ENCODE measurements at regions not wholly inside any gene's neighbourhood (a gene's known extent, or its start where the extent isn't known, plus 50 kb on each side); places are given as distances from the start of the nearest gene placed in this dataset.
"Not testable (repeated sequence)": the region's sequence is repeated elsewhere in the genome, so short reads cannot be mapped to it uniquely, and the experiment has no call there.

GRCh38 chr3:155995525-155996370 is 124.6 kb upstream of the KCNAB1 start:
- peak; percentile 41 for DNase-seq

DNA sequence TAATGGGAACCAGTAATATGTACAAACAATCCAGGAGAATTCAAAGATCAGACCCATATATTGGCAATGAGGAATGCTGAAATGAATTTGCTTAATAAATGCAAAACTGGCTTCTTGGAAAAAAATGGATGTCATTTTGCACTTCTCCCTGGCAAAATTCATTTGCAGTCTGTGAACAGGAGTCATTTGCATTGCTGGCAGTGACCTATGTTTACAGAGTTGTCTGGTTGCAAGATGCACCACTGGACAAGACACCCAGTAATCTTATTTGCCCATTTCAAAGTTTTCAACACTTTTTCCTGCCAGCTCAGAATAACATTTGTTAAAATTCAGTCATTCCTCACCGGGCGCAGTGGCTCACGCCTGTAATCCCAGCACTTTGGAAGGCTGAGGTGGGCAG is 123.5 kb upstream of the KCNAB1 start:
- no peak for DNase-seq

DNA sequence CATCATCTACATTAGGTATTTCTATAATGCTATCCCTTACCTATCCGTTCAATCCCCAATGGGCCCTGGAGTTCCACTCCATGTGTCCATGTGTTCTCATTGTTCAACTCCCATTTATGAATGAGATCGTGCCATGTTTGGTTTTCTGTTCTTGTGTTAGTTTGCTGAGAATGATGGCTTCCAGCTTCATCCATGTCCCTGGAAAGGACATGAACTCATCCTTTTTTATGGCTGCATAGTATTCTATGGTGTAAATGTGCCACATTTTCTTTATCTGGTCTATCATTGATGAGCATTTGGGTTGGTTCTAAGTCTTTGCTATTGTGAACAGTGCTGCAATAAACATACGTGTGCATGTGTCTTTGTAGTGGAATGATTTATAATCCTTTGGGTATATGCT is 122.2 kb upstream of the KCNAB1 start:
- not testable (repeated sequence) for DNase-seq

DNA sequence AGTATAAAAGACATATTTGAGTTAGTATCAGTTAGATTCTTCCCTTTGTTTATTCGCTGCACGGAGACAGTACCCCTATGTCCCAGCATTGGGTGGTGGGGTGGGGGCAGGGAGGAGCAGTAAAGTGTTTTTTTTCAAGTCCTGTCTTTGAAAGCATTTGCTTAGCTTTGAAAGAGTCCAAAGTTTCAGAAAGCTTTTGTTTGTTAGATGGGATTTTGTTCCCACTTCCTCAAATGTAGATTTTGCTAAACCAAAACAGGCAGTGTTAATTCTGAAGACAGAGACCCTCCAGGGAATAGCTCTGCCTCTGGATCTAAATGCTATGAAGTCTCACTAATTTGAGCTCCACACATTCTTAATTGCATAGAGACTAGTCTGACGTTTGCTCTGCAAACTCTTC is 114.6 kb upstream of the KCNAB1 start:
- DNase-seq: no peak

DNA sequence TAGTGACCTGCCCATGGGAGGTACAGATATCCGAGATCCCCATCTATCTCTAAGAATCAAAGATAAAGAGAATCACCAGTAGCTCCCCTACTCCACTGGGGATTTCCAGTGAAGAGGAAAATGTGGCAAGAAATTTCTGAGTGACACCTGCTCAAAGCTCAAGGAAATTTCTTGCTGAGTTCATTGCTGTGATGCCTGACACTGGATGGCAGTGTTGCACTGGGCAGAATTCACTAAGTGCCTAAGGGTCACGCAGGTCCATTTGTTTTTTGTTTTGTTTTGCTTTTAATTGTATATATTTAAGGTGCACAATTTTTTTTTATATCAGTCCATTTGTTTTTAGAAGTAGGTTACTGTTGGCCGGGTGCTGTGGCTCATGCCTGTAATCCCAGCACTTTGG is 109.5 kb upstream of the KCNAB1 start:
- no peak for DNase-seq

DNA sequence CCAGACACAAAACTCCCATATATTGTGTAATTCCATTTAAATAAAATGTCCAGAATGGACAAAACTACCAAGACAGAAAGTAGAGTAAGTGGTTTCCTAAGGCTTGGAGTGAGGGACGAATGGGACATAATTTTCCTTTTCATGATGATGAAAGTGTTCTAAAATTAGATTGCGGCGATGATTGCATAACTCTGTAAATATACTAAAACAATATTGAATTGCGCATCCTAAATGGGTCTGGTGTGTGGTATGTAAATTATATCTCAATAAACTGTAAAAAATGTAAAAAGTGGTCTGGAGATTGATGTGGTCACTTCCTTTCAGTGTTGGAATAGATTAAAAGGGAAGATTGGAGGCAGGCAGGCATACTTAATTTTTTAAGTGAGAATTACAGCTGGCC is 105.9 kb upstream of the KCNAB1 start:
- DNase-seq: no peak

GRCh38 chr3:156016902-156017301 is 103.5 kb upstream of the KCNAB1 start:
- no peak for DNase-seq

DNA sequence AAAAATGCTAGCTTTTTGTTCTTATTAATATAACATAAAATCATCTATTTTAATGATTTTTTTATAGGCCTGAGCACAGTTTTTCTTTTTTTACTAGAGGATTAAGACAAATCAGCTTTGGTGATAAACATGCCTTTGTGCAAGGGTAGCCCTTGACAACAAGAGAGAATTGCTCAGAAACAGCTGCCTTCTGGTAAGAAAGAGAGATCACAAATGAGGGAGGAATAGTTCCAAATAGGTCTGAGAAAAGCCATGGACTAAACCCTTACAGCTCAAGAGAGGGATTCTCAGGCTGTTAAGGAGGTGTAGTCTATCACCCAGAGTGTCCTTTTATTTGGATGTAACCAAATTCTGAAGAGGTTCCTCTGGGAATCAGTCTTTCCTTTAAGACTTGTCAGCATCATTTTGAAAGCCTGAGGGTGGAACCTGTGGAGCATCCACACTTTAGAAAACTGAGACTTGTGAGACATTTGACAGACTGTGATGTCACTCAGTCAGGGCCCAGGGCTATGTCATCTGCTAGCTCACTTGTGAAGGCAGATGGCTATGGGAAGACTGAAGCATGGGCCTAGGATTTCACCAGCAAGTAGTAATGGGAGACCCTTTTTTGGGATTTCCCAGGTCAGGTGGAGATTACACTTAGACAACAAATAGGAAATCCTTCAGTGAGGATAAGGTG is 102.9 kb upstream of the KCNAB1 start:
- no peak for DNase-seq

DNA sequence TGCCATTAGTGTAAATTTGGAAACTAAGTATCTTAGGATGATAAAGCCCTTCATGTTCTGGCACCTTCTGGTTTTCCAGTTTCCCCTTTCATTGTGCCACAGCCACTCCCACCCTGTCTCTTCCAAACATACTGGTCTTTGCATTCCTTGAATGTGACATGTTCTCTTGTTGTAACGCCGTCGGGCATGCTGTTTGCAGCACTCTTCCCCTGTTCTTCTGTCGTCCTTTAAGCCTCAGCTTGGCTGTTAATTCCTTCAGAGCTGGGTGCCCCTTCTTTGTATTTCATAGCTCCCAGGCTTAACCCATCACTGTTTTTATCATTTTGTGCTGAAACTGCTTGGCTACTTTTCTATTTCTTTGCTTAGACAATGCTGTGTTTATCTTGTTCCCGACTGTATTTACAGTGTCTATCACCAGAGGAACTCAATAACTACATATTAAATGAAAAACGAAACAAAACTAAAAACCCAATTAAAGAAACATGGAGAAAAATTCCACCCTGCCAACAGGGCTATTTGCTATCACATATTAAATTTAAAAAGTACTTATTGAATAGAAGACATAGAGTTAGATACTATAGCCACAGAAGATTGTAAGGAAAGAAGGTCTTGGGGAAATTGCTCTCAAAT is 95.4 kb upstream of the KCNAB1 start:
- DNase-seq: no peak

DNA sequence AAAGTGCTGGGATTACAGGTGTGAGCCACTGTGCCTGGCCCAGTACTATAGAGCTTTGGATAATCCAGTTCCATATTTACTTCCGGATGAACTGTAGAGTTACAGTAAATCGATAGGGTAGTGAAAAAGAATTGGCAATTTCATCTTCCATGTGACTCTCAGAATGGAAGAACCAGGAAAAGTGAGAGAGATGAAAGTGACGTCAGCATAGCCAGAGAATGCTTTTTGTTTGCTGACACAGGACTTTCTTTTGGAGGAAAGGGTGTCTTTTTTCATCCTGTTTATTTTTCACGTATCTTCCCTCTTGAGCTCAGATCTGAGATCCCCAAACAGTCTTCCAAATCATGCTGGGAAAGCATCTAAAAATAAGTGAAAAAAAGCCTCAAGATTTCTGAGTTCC is 91.2 kb upstream of the KCNAB1 start:
- no peak for DNase-seq

- DNase-seq: no peak
Observed at GRCh38 chr3:156030723-156031122, 89.7 kb upstream of the KCNAB1 start.

GRCh38 chr3:156033428-156033827 is 87.0 kb upstream of the KCNAB1 start:
- DNase-seq: no peak

- no peak for DNase-seq
Observed at GRCh38 chr3:156035158-156035557, 85.2 kb upstream of the KCNAB1 start.

GRCh38 chr3:156036258-156037053 is 83.9 kb upstream of the KCNAB1 start:
- no peak for DNase-seq

DNA sequence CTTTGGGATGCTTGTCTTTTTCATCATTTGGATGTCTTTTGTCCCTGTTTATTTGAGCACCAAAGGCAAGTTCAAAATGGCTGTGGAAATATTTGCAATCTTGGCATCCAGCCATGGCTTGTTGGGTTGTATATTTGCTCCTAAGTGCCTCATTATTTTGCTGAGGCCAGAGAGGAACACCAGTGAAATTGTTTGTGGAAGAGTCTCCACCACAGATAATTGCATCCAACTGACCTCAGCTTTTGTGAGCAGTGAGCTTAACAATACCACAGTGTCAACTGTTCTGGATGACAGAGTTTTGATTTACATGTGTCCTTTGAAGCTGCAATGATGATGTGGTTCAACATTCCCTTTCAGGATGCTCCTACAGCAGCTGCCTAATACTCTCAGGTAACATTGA is 83.0 kb upstream of the KCNAB1 start:
- no peak for DNase-seq

- DNase-seq: no peak
Observed at GRCh38 chr3:156038869-156039268, 81.5 kb upstream of the KCNAB1 start.

- no peak for DNase-seq
Observed at GRCh38 chr3:156040041-156040440, 80.3 kb upstream of the KCNAB1 start.

DNA sequence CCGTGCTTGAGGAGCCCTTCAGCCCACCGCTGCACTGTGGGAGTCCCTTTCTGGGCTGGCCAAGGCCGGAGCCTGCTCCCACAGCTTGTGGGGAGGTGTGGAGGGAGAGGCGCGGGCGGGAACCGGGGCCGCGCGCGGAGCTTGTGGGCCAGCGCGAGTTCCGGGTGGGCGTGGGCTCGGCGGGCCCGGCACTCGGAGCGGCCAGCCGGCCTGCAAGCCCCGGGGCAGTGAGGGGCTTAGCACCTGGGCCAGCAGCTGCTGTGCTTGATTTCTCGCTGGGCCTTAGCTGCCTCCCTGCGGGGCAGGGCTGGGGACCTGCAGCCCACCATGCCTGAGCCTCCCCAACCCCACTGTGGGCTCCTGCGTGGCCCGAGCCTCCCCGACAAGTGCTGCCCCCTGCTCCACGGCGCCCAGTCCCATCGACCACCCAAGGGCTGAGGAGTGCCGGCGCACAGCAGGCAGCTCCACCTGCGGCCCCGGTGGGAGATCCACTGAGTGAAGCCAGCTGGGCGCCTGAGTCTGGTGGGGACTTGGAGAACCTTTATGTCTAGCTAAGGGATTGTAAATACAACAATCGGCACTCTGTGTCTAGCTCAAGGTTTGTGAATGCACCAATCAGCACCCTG is 79.0 kb upstream of the KCNAB1 start:
- DNase-seq: not testable (repeated sequence)

DNA sequence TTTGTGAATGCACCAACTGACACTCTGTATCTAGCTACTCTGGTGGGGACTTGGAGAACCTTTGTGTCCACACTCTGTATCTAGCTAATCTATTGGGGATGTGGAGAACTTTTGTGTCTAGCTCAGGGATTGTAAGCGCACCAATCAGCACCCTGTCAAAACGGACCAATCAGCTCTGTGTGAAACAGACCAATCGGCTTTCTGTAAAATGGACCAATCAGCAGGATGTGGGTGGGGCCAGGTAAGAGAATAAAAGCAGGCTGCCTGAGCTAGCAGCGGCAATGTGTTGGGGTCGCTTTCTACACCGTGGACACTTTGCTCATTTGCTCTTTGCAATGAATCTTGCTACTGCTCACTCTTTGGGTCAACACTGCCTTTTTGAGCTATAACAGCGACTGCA is 78.5 kb upstream of the KCNAB1 start:
- DNase-seq: not testable (repeated sequence)

GRCh38 chr3:156043832-156044633 is 76.3 kb upstream of the KCNAB1 start:
- not testable (repeated sequence) for DNase-seq

- no peak for DNase-seq
Observed at GRCh38 chr3:156044634-156044975, 75.8 kb upstream of the KCNAB1 start.

DNA sequence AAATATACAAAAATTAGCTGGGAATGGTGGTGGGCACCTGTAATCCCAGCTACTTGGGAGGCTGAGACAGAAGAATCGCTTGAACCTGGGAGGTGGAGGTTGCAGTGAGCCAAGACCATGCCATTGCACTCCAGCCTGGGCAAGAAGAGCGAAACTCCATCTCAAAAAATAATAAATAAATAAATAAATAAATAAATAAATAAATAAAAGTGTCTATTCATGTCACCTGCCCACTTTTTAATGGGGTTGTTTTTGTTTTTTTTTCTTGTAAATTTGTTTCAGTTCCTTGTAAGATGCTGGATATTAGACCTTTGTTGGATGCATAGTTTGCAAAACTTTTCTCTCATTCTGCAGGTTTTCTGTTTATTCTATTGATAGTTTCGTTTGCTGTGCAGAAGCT is 71.9 kb upstream of the KCNAB1 start:
- DNase-seq: not testable (repeated sequence)

Measured in NCI-H1436 (cell line).